ENCODE measurements at regions not wholly inside any gene's neighbourhood (a gene's known extent, or its start where the extent isn't known, plus 50 kb on each side); places are given as distances from the start of the nearest gene placed in this dataset.
"Not testable (repeated sequence)": the region's sequence is repeated elsewhere in the genome, so short reads cannot be mapped to it uniquely, and the experiment has no call there.

DNA sequence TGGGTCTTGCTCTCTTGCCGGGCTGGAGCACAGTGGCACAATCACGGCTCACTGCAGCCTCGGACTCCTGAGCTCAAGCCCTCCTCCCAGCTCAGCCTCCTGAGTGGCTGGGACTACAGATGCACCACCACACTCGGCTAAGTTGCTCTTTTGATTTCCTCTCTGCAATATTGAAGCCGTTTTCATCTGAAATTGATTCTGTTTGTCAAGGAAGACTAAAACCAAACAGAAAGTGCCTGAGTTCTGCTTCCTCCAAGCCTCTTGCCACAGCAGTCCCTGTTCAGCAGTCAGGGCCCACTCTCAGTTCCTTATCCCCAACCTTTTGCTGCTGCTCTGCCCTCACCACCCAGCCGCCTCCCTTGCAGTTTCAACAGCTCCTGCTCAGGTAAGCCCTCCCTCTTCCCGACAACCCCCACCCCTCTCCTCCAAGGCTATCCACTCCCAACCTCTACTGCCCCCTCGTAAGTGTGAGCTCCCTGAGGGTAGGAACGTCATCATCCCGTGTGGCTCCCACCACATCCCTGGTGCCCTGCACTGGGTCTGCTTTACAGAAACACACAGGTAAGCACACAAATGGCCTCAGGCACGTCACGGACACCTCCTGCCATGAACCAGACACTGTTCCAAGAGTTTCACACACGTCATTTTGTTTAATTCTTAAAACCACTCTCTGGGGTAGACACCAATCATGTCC, 70.7 kb upstream of the TAB2 start:
- DNase-seq: no peak

DNA sequence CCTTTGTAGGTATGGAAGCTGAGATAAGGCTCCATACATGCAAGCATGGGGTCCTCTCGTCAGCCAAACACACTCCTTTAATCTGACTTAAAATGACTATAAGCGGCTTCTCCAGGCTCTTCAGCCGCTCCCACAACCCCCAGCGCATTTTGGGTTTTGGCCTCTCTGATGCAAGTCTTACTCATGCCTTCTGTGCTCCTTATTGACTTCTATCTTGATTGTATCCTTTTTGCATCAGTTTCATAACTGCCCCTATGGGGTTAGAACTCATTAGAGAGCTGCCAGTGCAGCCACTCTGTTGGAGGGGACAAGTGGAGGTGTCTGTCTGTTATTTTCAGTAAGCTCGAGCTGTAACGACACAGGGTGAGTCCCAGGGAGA, 70.1 kb upstream of the TAB2 start:
- DNase-seq: no peak

DNA sequence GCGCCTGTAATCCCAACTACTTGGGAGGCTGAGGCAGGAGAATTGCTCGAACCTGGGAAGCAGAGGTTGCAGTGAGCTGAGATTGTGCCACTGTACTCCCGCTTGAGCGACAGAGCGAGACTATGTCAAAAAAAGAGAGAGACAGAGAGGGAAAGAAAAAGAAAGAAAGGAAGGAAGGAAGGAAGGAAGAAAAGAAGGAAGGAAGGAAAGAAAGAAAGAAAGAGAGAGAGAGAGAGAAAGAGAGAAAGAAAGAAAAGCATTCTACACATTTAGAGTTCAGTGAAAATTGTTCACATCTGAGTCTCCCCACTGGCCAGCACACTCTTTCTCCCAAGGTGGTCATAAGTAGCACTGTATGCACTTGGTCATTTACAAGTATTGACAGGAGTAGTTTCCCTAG, 69.2 kb upstream of the TAB2 start:
- not testable (repeated sequence) for DNase-seq

DNA sequence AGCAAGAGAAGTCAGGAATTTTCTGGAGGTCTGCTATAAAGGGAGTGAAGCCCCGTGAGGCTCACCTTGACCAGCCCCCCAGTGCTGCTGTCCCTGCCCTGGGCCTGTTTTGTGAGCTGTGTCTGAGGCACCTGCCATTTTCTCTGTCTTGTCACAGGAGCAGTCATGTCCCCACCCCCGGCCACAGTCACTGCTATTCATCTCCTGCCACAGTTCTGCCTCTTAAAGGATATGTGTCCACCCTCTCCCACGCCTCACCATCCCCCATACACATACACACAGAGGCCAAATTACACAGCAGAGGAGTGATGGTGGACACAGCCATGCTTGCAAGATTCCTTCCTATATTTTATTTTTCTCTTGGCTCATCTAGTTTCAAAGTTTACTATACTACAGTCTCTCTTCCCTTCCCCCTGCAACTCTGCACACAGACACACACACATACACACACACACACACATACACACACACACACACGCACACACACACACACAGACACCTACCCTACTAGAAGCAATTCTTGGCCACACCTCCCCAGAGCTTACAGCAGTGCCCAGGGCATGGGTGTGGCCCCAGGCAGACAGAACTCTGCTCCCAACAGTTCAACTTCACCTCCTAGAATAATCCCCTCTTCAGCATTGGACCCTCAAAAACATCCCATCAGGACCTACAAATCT, 68.7 kb upstream of the TAB2 start:
- peak; percentile 58 for DNase-seq

DNA sequence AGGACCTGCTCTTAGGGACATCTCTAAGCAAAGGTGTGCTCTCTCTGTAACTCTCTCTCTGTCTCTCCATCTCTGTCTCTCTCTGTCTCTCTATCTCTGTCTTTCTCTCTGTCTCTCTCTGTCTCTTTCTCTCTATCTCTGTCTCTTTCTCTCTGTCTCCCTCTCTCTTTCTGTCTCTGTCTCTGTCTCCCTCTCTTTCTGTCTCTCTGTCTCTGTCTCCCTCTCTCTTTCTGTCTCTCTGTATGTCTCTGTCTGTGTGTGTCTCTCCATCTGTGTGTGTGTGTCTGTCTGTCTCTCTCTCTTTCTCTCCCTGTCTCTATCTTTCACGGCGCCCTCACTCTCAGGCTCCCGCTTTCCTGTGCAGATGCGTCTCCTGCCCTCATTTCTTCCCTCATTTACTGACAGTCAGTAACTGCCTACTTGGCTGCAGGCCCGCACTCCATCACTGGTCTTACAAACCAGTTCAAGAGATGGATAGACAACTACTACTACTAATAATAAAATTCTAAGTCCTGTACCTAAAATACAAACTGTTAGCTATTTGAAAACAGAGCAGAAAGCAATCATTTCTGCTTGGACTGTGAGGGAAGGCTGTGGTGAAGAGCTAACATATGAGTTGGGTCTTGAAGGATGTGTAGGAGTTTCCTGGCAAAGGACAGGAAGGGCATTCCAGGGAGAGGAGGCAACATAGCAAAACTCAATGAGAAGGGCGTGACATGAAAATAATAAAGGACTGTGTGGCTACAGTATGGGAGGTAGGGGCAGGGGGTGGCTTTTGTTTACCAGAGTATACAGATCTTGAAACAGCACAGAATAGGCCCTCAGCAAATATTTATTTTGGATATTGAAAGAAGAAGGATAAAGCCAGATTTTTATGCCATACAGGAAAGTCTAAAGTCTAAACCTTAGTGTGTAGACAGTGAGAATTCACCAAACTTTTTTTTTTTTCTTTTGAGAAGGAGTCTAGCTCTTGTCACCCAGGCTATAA, 67.8 kb upstream of the TAB2 start:
- no peak for DNase-seq

DNA sequence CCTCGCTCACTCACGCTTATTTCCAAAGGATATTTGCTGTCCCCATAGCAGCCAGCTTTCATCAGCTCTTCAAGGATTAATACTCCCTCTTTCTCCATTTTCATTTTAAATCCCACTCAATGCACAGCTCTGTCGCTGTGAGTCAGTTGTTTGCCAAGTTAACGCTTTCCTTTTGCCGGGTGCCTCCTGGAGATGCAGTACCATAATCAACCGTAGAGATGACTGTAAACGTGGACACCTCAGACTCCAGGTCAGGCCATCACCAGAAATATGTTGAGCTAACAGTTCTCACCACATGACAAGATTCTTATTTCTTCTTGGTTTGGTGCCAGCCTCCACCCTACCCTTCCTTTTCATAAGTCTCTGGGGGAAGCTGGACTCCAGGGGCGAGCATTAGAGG, 66.6 kb upstream of the TAB2 start:
- no peak for DNase-seq

DNA sequence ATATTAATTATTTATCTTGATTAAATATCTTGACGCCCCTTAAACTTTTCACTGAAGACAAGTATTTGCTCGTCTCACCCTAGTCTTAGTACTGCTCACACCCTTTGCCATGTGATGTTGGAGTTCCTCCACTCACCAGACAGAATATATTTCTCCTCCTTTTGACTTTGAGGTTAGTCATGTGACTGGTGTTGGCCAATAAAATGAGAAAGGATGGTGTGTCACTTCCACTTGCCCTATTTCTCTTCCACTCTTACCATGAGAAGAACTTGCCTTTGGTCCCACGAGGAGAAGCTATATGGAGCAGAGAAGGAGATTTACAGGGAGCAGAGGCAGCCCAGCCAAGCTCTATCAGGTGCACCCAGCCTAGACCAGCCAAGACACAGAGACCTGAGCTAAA, 64.9 kb upstream of the TAB2 start:
- no peak for DNase-seq

DNA sequence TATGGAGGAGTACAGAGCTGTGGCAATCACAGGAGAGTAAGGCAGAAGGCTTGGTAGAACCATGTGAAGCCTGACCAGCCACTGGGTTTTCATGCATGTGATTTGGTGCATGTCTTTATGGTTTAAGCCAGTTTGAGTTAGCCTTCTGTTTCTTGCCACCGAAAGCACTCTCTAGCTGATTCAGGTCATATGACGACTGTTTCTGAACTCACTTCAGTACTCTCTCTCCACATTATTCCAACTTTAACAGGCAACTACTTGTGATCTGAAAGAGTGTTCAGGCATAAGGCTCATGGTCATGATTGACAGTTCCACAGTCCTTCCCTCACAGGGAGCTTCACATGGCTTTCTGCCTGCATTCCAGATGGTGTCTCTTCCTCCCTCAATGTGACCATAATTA, 63.3 kb upstream of the TAB2 start:
- DNase-seq: no peak

DNA sequence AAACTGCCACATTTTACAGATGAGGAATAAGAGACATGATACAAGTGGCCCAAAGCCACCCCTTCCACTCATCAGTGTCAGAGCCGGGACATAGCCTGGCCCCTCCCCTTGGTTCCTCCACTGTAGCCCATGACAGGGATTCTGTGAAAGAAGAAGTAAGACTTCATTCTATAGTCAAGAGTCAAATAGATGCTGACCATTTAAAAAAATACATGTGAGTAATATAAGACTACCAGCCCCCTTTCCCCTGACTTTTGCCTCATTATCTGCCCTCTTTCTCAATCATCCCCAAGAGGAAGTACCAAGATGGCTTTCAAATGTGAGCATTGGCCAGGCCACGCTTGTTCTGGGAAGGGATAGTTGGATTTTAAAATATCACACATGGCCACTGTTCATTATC, 57.8 kb upstream of the TAB2 start:
- no peak for DNase-seq

DNA sequence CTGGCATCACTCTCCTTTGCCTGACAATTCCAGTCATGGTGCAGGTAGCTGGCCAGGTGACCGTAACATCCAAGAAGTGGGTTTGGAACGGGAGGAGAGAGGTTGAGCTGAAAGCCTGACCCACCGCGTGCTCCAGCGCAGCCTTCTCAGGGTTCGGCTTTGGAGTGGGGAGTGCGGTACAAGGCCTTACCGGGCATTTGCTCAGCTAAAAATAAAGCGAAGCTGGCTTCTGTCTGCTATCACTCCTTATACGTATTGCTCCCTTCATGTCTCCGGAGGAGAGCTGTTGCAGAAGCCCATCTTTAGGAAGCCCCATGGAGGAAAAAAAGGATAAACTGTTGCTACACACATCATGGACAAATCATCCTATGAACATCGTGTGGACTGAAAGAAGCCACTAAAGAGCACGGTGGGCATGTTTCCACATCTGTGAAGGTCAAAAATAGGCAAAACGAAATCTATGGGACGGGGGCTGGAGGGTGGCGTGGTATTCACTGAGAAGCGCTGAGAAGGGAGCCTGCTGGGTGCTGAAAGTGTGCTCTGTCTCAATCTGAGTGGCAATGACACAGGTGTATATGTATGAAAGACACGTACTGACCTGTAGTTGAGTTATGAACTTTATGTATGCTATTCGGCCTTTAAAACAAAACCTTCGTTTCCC, 57.2 kb upstream of the TAB2 start:
- DNase-seq: no peak

DNA sequence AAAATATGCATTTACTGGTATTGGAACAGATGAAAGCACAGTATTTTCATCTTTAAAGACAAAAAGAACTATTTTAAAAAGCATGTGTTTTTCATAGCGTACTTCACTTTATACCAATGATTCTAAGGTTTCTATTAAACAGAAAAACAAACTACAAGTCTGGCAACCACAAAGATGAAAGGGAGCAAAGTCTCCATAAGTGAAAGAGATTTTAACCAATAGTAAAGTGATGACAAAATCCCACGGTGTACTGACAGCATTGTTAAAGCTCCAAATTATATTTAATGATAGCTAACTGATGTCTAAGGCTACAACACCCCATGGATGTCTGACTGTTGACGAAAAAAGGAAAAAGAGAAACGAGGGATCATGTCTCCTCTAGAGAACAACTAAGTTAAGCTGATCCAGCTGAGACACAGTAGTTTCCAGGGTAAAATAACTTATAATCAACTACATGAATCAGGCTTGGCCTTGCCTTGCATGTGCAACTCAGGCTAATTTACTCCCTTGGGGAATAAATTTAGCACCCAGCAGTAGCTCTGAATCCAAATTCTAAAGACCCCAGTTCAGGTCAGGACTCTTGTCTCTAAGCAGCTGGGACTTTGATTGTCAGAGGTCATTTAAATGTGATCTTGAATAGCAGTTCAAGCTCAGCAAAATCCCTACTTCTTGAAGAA, 56.0 kb upstream of the TAB2 start:
- peak; percentile 38 for DNase-seq

DNA sequence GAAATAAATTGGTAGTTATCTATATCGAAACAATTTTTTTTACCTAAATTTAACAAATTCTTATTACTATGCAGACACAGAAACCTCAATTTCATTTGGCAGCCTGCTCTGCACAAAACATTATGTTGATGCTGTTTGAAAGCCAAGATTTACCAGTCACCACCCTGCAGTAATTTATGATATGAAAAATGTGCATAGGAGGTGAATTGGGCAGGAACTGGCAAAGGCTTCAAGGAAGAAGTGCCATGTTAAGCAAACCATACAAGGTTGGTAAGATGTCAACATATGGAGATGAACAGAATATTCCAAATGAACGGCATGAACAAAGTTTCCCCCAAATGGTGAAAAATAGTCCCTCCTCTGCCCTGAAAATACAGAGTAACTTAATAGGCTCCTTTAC, 54.2 kb upstream of the TAB2 start:
- DNase-seq: no peak

DNA sequence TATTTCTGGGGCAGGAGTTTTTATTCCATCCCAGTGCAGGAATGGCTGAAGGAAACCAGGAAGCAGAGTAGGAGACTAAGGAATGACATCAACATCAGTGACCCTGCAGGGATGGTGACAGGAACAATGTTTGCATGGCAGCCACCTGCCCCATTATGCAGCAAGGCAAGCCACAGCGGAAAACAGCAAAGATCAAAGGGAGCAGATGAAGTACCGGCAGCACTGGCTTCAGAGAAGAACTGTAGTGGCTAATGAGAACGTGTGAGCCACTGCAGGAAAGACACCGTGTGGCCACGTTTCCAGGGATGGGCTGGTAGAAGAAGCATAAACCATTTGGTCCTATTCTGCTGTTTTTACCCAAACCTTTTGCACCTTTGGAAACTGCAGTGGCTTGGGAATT, 52.9 kb upstream of the TAB2 start:
- DNase-seq: peak; percentile 60

DNA sequence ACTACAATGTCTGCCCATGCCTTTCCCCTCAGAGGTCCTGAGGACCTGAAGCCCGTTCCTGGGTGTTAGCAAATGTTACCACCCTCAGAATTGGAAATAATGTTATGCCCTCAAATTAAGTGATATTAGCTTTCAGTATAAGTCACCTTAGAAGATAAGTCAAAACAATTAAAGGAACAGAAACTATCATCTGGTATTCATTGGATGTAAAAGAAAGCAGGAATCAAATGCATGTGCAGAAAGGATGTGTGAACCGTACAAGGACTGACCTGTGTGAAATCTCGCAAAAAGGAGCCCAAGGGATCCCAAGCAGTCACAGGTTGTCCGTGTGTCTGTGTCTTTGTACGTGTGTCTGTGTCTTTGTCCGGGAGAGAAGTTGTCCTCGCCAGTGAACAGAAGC, 51.6 kb upstream of the TAB2 start:
- DNase-seq: no peak

DNA sequence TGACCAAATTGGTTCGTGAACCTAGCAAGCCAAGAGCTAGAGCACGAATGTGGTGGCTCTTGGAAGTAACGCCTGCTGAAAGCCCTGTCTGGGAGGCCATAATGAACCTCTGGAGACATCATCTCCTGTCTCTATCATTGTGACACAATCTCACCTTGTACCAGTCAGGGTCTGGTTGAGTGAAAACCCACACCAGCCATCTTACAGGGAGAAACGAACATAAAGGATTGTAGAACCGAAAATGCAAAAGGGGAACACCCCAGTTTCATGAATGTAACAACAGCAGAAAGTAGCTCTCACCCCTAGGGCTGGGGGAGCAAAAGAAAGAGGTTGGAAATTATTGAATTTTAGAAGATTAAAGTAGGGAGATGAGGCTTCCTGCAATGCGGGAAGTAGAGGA, 50.9 kb upstream of the TAB2 start:
- no peak for DNase-seq

DNA sequence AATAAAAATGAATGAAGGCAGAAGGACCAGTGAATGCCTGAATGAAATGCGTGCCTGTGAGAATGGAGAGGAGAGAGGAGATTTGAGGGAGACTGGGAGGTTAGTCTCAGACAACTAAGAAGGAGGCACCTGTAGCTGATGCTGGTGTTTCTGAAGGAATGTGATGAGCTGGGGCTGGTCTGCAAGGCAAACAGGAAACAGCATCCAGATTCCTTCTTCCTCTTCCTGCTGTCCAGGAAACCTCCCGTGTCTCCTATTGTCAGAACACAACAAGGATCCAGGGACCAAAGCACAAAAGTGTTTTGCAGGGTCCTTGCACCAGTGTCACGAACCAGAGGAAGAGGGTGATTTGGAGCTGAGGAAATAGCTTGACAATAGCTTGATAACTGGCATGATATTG, 50.4 kb upstream of the TAB2 start:
- DNase-seq: no peak

DNA sequence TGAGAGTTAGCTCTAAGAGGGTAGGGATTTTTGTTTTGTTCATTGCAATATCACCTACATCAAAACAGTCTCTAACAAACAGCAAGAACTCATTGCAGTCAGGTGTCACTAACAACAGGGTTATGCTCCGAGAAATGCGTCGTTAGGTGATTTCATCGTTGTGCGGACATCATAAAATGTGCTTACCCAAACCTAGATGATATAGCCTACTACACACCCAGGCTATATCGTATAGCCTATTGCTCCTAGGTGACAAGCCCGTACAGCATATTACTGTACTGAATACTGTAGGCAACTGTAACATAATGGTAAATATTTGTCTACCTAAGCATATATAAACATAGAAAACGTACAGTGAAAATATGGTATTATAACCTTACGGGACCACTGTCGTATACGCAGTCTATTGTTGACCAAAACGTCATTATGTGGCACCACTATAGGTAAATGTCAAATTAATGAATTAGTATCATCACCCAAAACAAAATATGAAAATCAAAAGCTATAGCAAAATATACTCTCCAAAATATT, 49.9 kb upstream of the TAB2 start:
- no peak for DNase-seq
